HG03280 (cell line): ENCODE measurements at regions not wholly inside any gene's neighbourhood (a gene's known extent, or its start where the extent isn't known, plus 50 kb on each side); places are given as distances from the start of the nearest gene placed in this dataset.

Experiments used
- ATAC-seq: cut with Tn5 transposase; IDR thresholded peaks from one replicate; pipeline ENCODE4 v1.9.1; 2021; ENCODE audit warnings: mild to moderate bottlenecking, moderate library complexity; ENCODE audit not compliant: unreplicated experiment

DNA sequence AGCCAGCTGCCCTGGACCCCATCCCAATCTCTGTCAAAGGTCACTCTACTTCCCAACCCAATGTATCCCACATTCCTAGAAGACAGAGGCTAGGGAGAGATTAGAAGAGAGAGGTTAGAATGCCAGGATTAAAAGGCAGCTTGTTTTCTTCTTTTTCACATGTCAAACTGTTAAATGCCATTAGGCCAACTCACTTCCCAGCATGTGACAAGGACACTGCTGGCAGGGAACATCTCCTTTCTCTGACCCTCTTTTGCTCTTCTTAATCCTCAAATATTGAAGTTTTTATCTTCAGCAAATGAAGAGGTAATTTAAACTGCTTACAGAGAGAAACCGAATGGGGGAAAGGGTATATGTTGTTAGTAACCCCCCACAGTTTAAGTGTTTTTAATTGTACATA is 89.1 kb downstream of the BBS10 start:
- ATAC-seq, result no peak

DNA sequence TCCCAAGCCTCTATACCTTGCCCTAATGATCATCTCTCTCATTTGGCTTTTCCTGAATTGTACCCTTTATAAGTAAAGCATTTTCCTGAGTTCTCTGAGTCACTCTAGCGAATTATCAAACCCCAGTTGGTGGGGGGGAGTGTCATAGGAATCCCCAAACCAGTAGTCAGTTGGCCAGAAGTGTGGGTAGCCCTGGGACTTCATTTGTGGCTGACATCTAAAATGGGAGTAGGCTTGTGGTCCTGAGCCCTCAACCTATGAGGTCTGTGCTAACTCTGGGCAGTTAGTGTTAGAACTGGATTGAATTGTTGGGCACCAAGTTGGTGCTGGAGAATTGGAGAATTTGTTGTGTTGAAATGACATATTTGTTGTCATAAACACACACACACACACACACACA is 91.3 kb downstream of the BBS10 start:
- ATAC-seq, result no peak

DNA sequence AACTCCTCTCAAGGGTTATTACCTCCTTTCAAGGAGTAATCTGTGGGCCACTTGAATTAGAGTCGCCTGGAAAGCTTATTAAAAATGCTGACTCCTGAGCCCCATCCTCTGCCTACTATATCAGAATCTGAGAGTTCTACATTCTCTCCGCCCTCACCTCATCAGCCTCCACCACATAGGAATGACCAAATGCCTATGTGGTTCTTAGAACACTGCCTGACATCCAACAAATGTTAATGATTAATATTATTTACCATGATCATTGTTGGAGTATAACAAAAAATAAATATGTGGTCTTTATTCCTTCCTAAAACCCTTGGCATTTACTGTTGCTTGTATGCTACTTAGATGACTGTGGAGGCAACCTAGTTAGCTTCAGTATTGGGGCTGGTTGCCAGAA is 91.9 kb downstream of the BBS10 start:
- no peak for ATAC-seq

DNA sequence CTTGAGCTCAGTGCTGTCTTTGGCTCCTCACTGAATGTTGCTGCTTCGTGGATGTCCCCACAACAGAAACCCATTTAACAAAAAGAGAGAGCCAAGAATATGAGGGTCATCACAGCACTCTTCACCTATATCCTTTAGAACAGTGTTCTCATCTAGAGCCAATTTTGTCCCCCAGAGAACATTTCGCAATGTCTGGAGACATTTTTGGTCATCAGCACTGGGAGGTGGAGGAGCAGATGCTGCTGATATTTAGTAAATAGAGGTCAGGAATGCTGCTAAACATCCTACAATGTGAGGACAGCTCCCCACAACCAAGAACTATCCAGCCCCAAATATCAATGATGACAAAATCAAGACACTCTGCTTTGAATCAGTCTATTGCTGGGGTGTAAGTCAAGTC is 92.5 kb downstream of the BBS10 start:
- ATAC-seq, result no peak

DNA sequence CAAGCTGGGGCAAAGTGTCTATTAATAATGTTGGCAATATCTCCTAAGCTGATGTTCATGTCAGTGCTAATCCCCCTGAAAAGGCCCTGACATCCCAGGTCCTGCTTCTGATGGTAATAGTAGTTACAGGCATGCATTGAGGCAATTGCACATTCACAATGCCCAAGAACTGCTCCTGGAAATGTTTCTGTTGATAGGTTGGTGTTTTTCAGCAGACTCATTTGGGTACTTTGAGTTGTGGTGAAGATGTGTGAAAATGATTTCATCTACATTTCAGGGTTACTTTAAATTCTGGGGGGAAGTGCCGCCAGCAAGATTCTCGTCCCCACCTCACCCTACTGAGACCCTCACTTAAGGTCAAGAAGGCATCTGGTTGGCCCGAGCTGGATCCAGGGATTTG is 92.9 kb downstream of the BBS10 start:
- no peak for ATAC-seq

DNA sequence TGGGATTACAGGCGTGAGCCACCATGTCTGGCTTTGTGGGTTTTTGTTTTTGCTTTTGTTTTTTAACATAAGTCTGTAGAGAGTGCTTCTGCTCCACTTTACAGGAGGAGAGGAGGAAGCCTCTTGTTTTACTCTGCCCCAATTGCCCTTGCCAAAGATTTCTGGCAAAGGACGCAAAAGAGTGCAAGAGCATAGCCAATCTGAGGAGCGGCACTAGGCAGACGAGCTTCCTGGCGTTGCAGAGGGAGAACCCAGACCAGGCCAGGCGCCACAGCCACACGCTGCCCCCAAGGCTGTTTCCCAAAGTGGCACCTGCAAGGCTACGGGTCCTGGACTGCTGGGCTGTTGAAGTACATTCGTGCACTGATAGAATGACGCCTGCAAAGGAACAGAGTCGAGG is 96.2 kb downstream of the BBS10 start:
- no peak for ATAC-seq

DNA sequence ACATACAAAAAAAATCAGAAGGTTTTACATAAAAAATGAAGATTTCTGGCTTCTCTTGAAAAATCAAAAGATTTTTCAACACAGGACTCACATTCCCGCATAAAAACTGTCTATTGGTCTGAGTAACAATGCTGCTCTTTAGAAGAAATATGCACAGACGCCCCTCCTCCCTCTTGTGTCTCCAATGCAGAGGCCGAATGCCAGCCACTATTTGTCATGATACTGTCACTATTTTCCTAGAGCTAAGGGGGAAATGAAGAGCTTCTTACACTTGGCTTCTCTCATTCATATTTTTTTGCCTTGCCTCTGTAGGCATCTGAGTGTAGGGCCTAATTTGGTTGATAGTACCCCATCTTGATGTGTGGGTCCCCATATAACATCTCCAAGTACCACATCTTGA is 98.0 kb downstream of the BBS10 start:
- no peak for ATAC-seq

DNA sequence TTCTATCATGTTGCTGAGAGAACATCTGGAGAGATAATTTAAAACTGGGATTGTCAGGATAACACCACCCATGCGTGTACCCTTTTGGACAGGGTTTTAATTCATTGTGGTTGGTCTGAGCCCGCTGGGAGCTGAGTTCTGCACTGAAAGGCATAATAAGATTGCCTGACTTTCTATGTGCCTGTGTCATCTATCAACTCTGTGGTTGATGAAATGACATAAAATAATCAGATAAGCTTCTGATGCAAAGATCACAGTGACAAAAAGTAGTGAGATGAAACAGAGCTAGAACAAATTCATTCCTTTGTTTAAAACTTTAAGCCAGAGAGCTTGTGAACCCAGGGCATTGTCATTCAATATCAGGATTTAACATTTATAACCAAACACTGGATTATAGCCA is 98.7 kb downstream of the BBS10 start:
- ATAC-seq, result no peak

DNA sequence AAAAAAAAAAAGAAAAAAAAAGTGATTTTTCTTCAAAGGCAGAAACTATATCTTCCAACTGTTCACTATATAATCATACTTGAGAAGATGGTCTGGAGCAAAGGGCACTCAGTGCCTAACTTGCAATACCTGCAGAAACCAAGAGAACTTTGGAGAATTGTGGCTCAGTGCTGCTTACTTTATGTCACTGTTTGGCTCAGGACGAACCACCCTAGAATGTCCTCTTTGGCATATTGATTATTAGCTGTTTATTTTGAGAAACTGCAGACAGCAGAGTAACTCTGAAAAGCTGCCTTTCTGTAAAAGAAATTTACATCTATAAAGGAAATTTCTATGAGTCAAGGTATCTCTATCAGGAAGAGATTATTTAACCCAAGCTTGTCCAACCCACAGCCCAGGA is 100.2 kb downstream of the BBS10 start:
- no peak for ATAC-seq

DNA sequence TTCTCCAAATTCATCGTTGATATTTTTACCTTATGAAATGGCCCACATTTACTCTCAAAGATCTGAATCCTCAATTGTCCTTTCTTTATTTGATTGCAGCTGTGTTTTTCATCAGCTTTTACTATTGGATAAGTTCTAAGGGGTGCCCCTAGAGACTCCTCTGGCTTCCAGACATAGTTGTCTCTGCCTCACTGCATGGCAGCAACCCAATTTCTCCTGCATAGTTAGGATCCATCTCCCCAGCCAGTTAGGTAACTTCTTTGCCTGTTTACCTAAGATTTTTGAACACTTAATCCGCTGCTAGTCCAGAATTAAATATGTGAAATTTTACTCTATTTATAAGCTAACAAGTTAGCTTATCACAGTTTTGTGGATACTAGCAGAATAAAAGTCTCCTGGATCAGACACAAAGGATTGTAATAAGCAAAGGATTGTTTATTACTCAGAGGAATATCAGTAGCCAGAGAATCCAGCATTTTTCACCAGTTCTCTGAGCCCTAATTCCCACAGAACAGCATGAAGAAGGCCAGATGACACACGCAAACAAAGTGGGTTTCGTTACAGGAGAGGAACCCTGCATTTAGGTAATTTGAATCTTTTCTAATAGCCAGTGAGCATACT is 101.1 kb downstream of the BBS10 start:
- ATAC-seq, result no peak

DNA sequence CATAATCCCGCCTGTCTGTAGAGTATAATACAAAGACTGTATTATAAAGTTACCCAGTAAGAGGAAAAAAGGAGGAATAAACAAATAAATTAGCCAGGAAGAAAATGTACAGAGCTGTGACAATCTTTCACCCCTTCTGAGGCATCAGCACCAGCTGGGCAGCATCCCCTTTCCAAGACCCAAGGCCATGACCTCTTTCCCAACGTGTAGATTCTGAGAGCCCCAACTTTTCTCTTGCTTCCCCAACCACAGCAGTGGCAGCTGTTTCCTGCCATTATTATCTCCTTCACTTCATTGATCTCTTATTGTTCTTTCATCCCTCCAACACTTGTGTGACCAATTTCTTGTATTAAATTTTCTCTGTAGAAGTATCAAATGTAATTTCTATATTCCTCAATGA is 101.6 kb downstream of the BBS10 start:
- ATAC-seq, result no peak

DNA sequence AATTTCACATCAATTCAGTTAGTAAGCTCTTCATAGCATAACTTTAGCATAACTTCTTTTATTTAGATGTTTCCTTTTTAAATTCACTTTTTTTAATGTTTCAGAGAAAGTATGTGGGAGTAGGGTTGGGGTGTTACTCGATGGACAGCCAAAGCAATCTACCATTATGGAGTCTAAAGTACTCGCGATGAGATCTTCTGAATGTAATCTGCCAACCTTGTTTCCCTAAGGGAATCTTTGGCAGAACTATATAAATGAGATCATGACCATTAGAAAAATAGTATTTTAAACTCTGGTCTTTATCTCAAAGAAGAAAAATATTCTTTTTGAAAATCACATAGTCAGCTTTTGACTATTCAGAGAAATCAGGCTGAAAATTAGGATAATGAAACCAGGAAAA is 103.9 kb downstream of the BBS10 start:
- no peak for ATAC-seq

DNA sequence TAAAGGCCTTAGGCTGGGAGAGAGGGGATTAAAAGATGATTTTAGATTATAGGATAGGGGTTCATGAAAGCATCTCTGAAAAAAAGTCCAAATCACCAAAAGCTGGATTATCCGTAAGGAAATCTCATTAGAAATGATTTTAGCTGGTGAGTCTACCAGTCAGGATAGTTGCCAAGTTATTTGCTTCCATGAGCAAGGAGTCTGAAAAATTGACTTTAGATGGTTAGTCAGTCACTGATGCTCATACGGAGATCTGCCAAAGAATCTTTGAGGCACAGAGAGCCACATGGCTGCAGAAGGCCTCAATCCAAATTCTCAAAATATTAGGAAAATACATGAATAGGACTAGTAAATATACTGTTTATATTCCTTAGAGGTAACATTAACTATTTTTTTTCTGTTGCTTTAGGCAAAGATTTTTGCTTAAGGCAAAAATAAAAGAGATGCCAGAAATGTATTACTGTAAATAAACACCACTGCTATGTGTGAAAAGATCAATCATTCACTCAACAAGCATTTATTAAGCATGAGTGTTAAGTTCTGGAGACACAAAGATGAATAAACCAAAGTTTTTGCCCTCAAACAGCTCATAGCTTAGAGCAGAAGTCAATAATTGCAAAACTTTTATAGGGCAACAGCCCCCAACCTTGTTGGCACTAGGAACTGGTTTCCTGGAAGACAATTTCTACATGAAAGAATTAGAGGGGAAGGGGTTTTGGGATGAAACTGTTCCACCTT is 105.2 kb downstream of the BBS10 start:
- no peak for ATAC-seq

DNA sequence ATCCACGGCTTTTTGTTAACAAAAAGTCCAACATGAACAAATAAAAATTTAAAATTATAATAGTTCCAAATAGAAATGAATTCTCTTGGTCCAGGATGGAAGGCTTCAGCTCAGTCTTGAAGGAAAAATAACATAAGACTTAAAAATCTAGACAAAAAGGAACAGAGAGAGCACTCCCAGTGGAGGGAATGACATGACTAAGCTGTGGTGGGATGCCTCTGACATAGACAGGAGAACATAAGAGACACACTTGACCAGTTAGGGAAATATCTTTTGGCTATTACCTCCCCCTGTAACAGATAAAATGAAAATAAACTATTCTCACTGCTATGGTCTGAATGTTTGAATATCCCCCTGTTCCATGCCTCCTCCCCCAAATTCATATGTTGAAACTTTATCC is 106.8 kb downstream of the BBS10 start:
- no peak for ATAC-seq

DNA sequence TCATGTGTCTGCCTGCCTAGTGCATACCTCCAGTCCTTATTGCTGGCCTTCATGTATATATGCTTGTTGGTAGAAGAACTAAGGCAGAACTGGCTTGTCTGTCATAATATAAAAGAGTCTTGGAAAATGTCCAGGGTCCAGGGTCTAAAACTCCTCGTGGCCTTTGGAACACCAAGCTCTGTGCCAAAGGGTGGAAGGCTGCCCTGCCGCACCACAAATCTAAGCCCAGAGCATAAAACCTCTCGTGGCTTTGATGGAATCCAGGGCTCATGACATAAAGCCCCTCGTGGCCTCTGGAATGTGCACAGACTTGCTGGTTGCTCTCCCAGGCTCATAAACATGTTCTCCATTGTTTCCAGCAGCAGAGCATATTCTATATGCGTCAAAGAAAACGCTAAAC is 107.9 kb downstream of the BBS10 start:
- ATAC-seq, result no peak

DNA sequence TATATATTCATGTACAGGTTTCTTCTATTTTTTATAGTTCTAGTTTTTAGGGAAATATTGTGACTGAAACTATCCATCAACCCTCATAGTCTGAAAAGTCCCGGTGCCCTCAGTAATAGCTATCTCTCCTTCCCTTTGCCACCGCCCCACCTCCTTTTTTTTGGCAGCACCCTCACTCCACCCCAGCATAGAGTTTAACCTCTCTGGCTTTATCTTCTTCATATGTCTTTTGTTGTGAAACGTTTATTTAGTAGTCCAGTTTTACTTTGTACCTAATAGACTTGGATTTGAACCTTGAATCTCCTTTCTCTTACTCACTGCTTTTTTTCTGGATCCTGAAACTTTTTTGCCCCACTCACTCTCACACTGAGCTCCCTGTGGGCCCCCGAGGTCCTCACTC is 109.5 kb downstream of the BBS10 start:
- ATAC-seq, result no peak

DNA sequence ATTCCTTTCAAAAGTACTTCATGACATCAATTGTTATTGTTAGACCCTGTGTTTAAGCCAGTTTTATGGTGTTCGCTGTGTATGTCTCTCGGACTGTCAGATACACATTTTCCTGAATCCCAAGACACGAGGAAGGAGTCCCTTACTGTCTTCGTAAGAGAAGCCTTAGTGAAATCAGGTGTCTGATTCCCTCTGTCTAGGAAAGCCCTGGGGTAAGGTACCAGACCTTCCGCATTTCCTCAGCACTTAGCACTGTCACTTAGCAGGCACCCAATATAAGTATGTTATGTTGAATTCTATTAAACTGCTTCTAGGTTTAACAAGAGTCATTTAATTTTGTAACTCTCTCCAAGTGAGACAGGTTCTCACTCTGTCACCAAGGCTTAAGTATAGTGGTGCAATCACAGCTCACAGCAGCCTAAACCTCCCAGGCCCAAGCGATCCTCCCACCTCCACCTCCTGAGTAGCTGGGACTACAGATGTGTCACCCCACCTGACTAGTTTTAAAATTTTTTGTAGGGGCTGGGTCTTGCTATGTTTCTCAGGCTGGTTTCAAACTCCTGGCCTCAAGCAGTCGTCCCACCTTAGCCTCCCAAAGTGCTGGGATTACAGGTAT is 111.0 kb downstream of the BBS10 start:
- no peak for ATAC-seq

DNA sequence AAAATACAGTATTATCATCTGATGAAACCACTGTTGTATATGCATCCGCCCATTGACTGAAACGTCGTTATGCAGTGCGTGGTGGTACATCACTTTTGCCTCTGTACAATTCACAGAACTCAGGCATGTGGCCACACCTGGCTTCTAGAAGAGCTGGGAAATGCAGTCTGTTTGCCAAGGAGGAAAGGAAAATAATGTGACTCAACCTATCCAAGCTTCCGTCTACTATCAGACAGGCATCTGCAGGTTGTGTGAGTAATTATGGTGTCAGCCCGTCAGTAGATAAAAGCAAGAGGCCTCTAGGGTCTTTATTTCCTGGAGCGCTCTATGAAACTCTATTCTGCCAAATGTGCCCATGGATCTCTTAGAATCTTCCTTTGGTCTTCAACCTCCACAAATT is 111.6 kb downstream of the BBS10 start:
- no peak for ATAC-seq

DNA sequence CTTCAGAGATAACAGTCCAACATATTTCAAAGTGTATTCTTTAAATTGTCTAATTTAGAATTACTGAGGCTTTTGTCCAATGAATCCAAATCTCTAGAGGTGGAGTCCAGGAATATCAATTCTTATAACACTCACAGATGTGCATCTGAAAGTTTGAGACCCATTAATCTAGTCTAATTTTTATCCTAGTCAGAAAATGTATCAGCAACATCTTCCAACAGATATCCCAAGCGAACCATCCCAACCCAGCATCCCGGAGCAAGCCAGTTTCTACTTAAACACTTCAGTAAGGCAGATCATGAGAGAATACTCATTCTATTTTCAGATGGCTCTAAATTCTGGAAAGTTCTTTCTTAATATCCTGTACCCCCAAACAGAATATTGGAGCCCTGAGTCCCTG is 113.5 kb downstream of the BBS10 start:
- ATAC-seq, result no peak

DNA sequence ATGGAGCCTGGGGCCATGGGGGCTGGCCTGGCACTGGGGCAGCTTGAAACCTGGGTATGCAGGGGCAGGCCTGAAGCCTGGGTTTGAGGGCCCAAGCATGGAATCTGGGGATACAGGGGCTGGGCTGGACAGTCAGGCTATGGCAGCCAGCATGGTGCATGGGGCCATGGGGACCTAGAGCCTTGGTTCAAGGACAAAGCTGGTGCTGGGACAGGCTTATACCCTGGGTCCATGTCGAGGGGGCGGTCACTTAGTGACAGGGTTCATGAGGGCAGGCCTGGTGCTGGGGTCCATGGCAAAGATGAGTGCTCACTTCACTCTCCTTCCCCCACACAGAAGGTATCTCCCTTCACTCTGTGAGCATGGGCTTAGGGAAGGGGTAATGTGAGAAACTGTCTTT is 116.2 kb downstream of the BBS10 start:
- ATAC-seq, result no peak

DNA sequence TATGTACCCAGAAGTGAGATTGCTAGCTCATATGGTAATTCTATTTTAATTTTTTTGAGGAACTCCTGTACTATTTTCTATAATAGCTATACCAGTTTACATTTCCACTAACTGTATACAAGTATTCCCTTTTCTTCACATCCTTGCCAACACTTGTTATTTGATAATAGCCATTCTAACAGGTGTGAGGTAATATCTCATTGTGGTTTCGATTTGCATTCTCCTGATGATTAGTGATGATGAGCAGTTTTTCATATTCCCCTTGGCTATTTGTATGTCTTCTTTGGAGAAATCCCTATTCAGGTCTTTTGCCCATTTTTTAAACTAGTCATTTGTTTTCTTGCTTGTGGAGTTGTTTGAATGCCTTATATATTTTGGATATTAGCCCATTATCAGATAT is 121.3 kb downstream of the BBS10 start:
- no peak for ATAC-seq

DNA sequence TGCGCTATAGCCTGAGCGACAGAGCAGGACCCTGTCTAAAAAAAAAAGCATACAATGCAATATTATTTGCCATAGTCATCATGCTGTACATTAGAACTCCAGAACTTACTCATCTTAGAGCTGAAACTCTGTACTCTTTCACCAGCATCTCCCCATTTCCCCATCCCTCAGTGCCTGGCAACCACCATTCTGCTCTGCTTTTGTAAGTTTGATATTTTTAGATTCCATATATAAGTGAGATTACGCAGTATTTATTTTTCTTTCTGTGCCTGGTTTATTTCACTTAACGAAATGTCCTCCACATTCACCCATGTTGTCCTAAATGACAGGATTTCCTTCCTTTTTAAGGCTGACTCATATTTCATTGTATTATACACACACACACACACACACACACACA is 121.8 kb downstream of the BBS10 start:
- no peak for ATAC-seq

DNA sequence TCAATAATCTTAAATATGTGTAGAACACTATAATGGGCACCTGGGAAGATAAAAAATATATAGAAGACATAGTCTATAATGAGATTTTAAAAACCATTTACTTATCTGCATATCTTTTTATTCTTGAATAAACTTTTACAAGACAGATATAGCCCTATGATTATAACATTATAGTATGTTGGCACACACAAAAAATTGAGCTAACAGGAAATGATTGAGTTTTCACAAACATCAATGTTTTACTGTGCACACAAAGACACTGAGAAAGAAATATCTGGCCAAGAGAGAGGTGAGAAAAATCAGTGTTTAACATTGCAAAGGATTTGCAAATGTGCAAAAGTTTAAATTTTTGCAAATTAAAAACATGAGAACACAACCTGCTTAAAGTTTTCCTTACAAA is 124.3 kb downstream of the BBS10 start:
- no peak for ATAC-seq
